NCI-H1092 treated with DMSO at 0.1 percent for 48 hours (cell line): ENCODE measurements at regions not wholly inside any gene's neighbourhood (a gene's known extent, or its start where the extent isn't known, plus 50 kb on each side); places are given as distances from the start of the nearest gene placed in this dataset.

ENCODE experiments used
- DNase-seq: peaks from one replicate; lab custom pipeline; 2025; lab: John Stamatoyannopoulos, UW

GRCh38 chr2:45141883-45142866, 132.9 kb upstream of the SIX2 start:
- no peak for DNase-seq

GRCh38 chr2:45140675-45141074, 131.4 kb upstream of the SIX2 start:
- no peak for DNase-seq

GRCh38 chr2:45138904-45139303, 129.7 kb upstream of the SIX2 start:
- no peak for DNase-seq

- no peak for DNase-seq
These were observed 128.9 kb upstream of the SIX2 start for GRCh38 chr2:45137966-45138695.

- DNase-seq = no peak
These were observed 125.5 kb upstream of the SIX2 start for GRCh38 chr2:45134726-45135125.

- no peak for DNase-seq
These were observed 124.8 kb upstream of the SIX2 start for GRCh38 chr2:45134014-45134413.

- DNase-seq = no peak
These were observed 123.3 kb upstream of the SIX2 start for GRCh38 chr2:45132551-45132950.

- no peak for DNase-seq
These were observed 122.3 kb upstream of the SIX2 start for GRCh38 chr2:45131587-45131986.

GRCh38 chr2:45130736-45131135, 121.5 kb upstream of the SIX2 start:
- no peak for DNase-seq

GRCh38 chr2:45128580-45128997, 119.3 kb upstream of the SIX2 start:
- no peak for DNase-seq

GRCh38 chr2:45127891-45128290, 118.6 kb upstream of the SIX2 start:
- DNase-seq = no peak

- no peak for DNase-seq
These were observed 118.1 kb upstream of the SIX2 start for GRCh38 chr2:45127321-45127720.

- DNase-seq = no peak
These were observed 116.0 kb upstream of the SIX2 start for GRCh38 chr2:45125232-45125631.

GRCh38 chr2:45124456-45124855, 115.2 kb upstream of the SIX2 start:
- DNase-seq = no peak

- no peak for DNase-seq
These were observed 114.4 kb upstream of the SIX2 start for GRCh38 chr2:45123521-45124191.

- DNase-seq = no peak
These were observed 113.8 kb upstream of the SIX2 start for GRCh38 chr2:45123065-45123464.

GRCh38 chr2:45121236-45121927, 112.1 kb upstream of the SIX2 start:
- DNase-seq = no peak

- no peak for DNase-seq
These were observed 111.3 kb upstream of the SIX2 start for GRCh38 chr2:45120546-45120945.

- DNase-seq = no peak
These were observed 110.6 kb upstream of the SIX2 start for GRCh38 chr2:45119855-45120254.

GRCh38 chr2:45119038-45119437, 109.8 kb upstream of the SIX2 start:
- no peak for DNase-seq

GRCh38 chr2:45117383-45117782, 108.1 kb upstream of the SIX2 start:
- no peak for DNase-seq

- no peak for DNase-seq
These were observed 105.9 kb upstream of the SIX2 start for GRCh38 chr2:45115181-45115580.
